Activated CD4-positive, alpha-beta T cell treated with anti-CD3 and anti-CD28 coated beads, Interleukin-2, amount 10 ng/mL, durations not matched to agents 24 days and 14 days (primary cell): ENCODE measurements at regions not wholly inside any gene's neighbourhood (a gene's known extent, or its start where the extent isn't known, plus 50 kb on each side); places are given as distances from the start of the nearest gene placed in this dataset.

Source experiments
- DNase-seq: peaks from one replicate; pipeline ENCODE4 v3.0.0; 2022
- H3K27ac Mint-ChIP-seq: one replicate; pipeline ENCODE4 v1.8.0; 2022; ENCODE audit warnings: mild to moderate bottlenecking, mixed read lengths
- H3K27me3 Mint-ChIP-seq: one replicate; pipeline ENCODE4 v1.8.0; 2022; ENCODE audit warnings: mixed read lengths
- H3K36me3 Mint-ChIP-seq: one replicate; pipeline ENCODE4 v1.8.0; 2022; ENCODE audit warnings: low read depth, mild to moderate bottlenecking, mixed read lengths
- H3K4me1 Mint-ChIP-seq: one replicate; pipeline ENCODE4 v1.8.0; 2021; ENCODE audit warnings: mixed read lengths
- H3K4me3 Mint-ChIP-seq: one replicate; pipeline ENCODE4 v1.8.0; 2022; ENCODE audit warnings: mild to moderate bottlenecking, moderate library complexity, mixed read lengths
- H3K9me3 Mint-ChIP-seq: one replicate; pipeline ENCODE4 v1.8.0; 2021; ENCODE audit warnings: mixed read lengths
- intact Hi-C: fragments of 100-400 bp; cut with micrococcal nuclease; formaldehyde crosslinking; loops from one replicate; pipeline ENCODE4 v1.15.1; 2023

DNA sequence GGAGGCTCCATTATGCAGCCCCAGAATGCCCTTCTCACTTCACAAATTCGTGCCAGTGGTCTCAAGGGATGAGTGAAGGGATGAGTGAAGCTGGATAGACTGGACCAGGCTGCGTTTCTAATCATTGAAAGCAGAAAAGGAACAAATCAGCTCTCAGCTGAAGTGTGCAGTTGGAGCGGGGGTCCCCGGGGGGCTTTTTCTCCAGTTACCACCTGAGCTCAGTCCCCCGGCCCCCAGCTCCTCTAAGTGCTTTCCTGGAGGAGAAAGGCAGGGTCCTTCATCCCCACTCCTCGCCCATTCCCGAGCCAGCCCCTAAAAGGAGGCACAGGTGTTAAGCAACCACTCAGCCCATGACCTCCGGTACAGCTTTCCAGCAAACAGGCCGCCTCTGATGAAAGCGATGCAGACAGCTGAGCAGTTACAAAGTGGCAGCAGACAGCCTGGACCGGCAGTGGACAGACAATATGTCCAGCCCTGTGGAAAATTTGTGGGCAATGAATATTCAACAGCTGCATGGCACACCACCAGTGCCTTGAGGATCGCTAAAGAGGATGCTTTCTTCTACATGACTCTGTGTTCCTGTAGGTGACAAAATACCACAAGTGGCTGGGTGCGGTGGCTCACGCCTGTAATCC lies 110.7 kb upstream of the UBL3 start:
- intact Hi-C loops, result no loop called here
- Mint-ChIP-seq H3K27me3 (no peaks in the 10 kb centered on the region), H3K4me3 (no peak overlapping the region), H3K9me3 (no peaks in the 10 kb centered on the region), H3K36me3 (no peaks in the 10 kb centered on the region), H3K4me1 (peaks cover 16% of the 10 kb centered on the region), H3K27ac (peak overlapping the region; percentile 43)
- DNase-seq, result no peak

DNA sequence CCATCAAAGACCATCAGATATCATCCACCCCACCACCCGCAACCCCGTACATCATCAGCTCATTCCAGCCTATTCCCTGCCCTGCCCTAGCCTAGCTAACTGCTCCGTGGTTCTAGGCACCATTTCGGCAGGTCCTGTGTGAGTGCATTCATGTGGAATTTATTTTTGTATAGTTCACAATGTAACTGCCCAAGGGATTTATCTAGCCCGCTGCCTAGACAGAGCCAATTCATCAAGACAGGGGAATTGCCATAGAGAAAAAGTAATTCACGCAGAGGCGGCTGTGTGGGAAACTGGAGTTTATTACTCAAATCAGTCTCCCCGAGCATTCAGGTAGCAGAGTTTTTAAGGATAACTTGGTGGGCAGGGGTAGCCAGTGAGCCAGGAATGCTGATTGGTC lies 109.2 kb upstream of the UBL3 start:
- H3K36me3 Mint-ChIP-seq, result peaks cover under 1% of the 10 kb centered on the region
- intact Hi-C loops, result no loop called here
- peaks cover under 1% of the 10 kb centered on the region for H3K9me3 Mint-ChIP-seq
- H3K4me3 Mint-ChIP-seq, result no peak overlapping the region
- peaks cover 22% of the 10 kb centered on the region for H3K4me1 Mint-ChIP-seq
- no peak for DNase-seq
- H3K27ac Mint-ChIP-seq, result no peak overlapping the region
- H3K27me3 Mint-ChIP-seq, result no peaks in the 10 kb centered on the region

- DNase-seq, result no peak
- intact Hi-C loops, result no loop called here
- Mint-ChIP-seq H3K4me1 (peaks cover 27% of the 10 kb centered on the region), H3K36me3 (peaks cover 3% of the 10 kb centered on the region), H3K27me3 (no peaks in the 10 kb centered on the region), H3K27ac (no peak overlapping the region), H3K9me3 (peaks cover 3% of the 10 kb centered on the region), H3K4me3 (no peak overlapping the region)
These were observed 108.7 kb upstream of the UBL3 start for GRCh38 chr13:29959086-29959485.

- Mint-ChIP-seq H3K27me3 (no peaks in the 10 kb centered on the region), H3K9me3 (peaks cover 3% of the 10 kb centered on the region), H3K4me3 (no peak overlapping the region), H3K4me1 (peaks cover 34% of the 10 kb centered on the region), H3K36me3 (peaks cover 3% of the 10 kb centered on the region), H3K27ac (no peak overlapping the region)
- intact Hi-C loops, result no loop called here
- no peak for DNase-seq
These were observed 108.1 kb upstream of the UBL3 start for GRCh38 chr13:29958476-29958875.

DNA sequence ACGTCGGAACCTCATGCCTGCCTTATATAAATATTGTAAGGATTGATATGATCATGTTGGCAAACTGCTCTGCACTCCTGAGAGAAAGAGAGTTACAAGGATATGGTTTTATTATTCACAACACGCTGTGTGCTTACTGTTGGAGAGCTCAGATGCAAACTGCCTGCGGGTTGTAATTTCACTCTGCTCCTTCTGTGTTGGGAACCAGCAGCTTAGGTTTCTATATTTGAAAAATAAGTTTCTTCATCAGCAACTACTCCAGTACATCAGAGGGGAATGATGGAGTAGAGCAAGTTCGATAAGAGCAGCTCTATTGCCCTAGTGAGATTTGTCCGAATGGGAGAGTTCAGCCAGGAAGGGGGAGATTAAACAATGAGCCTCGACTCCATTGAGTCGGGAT lies 106.9 kb upstream of the UBL3 start:
- H3K27me3 Mint-ChIP-seq, result no peaks in the 10 kb centered on the region
- peaks cover 3% of the 10 kb centered on the region for H3K36me3 Mint-ChIP-seq
- intact Hi-C loops, result no loop called here
- H3K27ac Mint-ChIP-seq, result no peak overlapping the region
- H3K4me1 Mint-ChIP-seq, result peaks cover 36% of the 10 kb centered on the region
- H3K9me3 Mint-ChIP-seq, result peaks cover 3% of the 10 kb centered on the region
- no peak overlapping the region for H3K4me3 Mint-ChIP-seq
- DNase-seq, result no peak

DNA sequence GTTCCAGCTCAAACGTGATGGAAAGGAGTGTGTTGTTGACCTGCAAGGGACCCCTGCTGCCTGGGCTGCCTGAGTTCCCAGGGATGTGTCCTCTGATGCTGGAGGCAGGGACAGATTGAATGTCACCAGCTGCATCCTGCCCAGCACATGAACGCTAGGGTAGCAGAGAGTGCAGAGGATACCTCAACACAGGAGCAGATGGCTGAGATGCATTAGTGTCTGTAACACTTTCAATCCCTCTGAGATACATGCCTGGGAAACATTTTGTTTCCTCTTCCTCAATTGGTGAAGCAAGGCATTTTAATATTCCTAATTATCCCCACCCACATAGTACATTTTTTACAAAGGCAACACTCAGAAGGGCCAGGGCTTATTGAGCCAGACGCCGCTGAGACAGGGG lies 106.4 kb upstream of the UBL3 start:
- peaks cover 3% of the 10 kb centered on the region for H3K36me3 Mint-ChIP-seq
- no peak for DNase-seq
- H3K4me3 Mint-ChIP-seq, result no peak overlapping the region
- H3K4me1 Mint-ChIP-seq, result peaks cover 37% of the 10 kb centered on the region
- H3K27ac Mint-ChIP-seq, result no peak overlapping the region
- intact Hi-C loops, result no loop called here
- H3K27me3 Mint-ChIP-seq, result no peaks in the 10 kb centered on the region
- peaks cover 3% of the 10 kb centered on the region for H3K9me3 Mint-ChIP-seq

DNA sequence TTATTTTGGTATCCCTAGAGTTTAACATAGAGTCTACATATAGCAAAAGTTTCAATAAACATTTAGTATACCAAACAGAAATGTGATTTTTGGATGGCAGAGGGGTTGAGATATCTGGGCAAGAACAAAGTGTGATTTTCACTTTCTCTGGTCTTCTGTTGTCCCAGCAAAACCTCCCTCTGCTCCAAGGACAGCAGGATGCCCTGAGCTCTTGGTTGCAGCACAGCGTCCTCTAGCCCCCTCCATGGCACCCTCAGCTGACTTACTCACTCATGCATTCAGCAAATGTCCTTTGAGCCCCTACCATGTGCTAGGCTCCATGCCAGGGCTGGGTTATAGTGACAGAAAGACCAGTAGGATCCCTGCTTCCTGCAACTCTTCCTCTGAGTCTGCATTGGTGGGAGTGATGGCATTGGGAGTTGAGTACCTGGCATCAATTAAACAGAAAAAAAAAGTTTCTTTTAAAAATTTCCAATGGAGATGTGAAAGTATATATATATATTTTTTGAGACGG lies 104.8 kb upstream of the UBL3 start:
- Mint-ChIP-seq H3K36me3 (peaks cover 3% of the 10 kb centered on the region), H3K27me3 (no peaks in the 10 kb centered on the region), H3K4me3 (peak overlapping the region; percentile 86), H3K9me3 (peaks cover 3% of the 10 kb centered on the region), H3K27ac (peak overlapping the region; percentile 9), H3K4me1 (peaks cover 34% of the 10 kb centered on the region)
- no peak for DNase-seq
- intact Hi-C loops, result loop anchor here (2.0 kb wide), 1 partner anchor 18 kb away; no protein-coding TSS in a partner anchor

DNA sequence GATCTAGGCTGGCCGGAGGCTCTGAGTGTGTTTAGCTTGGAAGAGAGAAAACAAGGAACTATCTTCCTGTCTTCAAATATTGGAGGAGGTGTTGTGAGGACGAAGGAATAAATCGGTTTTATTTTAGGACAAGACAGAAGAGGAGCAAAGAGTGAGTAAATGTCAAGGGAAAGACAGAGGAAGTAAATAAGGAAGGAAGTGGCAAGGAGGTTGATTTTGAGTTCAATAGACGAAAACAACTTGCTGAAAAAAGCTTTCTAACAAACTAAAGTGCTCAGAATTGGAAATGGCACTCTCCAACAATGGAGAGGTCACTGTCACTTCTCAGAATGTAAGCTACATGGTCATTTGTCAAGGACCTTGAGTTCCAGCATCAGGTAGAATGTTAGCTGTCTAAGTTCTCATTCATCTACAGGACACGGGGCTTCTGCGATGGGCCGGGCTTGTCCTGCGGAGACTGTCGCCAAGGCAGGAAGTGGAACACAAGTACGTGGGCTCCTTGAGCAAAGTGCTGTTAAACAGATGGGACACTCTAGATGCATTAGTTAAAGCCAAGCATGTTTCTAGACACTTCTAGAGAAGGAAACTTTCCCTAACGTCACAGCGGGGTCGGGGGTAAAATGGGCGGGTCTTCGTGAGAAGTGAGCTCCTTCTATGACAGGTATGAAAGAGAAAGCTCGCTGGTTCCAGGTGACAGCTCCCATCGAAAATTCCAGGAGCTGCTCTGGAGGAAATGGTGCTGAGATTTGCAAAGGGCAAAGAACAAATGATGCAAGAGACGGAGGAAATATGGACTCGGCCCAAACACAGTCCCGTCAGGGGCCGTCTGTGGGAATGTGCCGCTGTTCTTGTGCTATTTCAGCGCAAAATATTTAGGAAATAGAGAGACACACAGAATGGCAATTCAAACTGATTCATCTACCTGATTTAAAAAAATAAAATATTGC lies 103.9 kb upstream of the UBL3 start:
- intact Hi-C loops, result loop anchor here (2.0 kb wide), 1 partner anchor 18 kb away; no protein-coding TSS in a partner anchor
- peak; percentile 84 for DNase-seq
- H3K36me3 Mint-ChIP-seq, result peaks cover 3% of the 10 kb centered on the region
- peaks cover 7% of the 10 kb centered on the region for H3K27me3 Mint-ChIP-seq
- H3K9me3 Mint-ChIP-seq, result peaks cover 3% of the 10 kb centered on the region
- peak overlapping the region; percentile 96 for H3K27ac Mint-ChIP-seq
- peaks cover 35% of the 10 kb centered on the region for H3K4me1 Mint-ChIP-seq
- peak overlapping the region; percentile 86 for H3K4me3 Mint-ChIP-seq

DNA sequence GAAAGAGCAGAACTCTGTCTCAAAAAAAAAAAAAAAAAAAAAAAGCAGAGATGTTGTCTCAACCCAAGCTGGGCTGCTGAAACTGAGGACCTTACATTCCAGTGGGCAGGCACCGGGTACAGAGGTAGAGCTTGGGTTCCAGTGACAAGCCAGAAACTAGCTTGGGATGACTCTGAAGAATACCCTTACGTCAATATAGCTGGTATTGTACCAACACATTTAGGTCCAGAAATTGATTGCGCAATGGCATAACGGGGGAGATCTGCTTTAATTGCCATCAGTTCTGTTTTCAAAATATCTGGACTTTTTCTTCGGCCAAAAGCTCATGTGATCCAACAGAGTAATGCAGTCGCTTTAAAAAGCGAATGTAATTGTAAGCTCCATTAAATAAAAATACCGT lies 103.1 kb upstream of the UBL3 start:
- Mint-ChIP-seq H3K4me1 (peaks cover 33% of the 10 kb centered on the region), H3K9me3 (peaks cover 3% of the 10 kb centered on the region), H3K27me3 (peaks cover 7% of the 10 kb centered on the region), H3K27ac (no peak overlapping the region), H3K36me3 (peaks cover 3% of the 10 kb centered on the region), H3K4me3 (peak overlapping the region; percentile 86)
- intact Hi-C loops, result no loop called here
- no peak for DNase-seq

- H3K27me3 Mint-ChIP-seq, result peaks cover 7% of the 10 kb centered on the region
- intact Hi-C loops, result no loop called here
- peaks cover 3% of the 10 kb centered on the region for H3K9me3 Mint-ChIP-seq
- peaks cover 3% of the 10 kb centered on the region for H3K36me3 Mint-ChIP-seq
- DNase-seq, result no peak
- peaks cover 28% of the 10 kb centered on the region for H3K4me1 Mint-ChIP-seq
- H3K27ac Mint-ChIP-seq, result no peak overlapping the region
- no peak overlapping the region for H3K4me3 Mint-ChIP-seq
These were observed 101.8 kb upstream of the UBL3 start for GRCh38 chr13:29952245-29952644.

DNA sequence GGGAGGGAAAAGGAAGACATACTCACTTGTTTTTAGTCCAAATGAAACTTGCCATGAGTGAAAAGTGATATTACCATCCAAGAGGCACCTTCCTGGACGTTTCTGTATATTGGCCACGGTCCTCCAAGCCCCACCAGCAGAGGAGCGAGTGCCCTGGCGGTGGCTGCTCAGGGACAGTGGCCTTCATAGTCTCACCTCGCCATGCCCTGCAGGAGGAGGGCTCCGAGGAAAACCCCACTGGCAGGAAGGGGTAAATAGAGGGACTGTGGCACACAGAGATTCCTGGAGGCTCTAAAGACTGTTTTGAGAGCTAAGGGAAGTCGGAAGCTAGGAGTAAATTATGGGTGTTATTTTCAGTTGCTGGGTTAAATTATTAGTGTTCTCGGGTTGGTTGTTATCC lies 98.4 kb upstream of the UBL3 start:
- Mint-ChIP-seq H3K4me1 (peaks cover 9% of the 10 kb centered on the region), H3K36me3 (no peaks in the 10 kb centered on the region), H3K9me3 (no peaks in the 10 kb centered on the region), H3K27me3 (peaks cover 7% of the 10 kb centered on the region), H3K4me3 (no peak overlapping the region), H3K27ac (no peak overlapping the region)
- intact Hi-C loops, result no loop called here
- DNase-seq, result no peak

- Mint-ChIP-seq H3K9me3 (no peaks in the 10 kb centered on the region), H3K36me3 (no peaks in the 10 kb centered on the region), H3K27me3 (peaks cover 7% of the 10 kb centered on the region), H3K4me3 (no peak overlapping the region), H3K4me1 (peaks cover 4% of the 10 kb centered on the region), H3K27ac (no peak overlapping the region)
- intact Hi-C loops, result no loop called here
- DNase-seq, result no peak
These were observed 97.8 kb upstream of the UBL3 start for GRCh38 chr13:29948244-29948643.

DNA sequence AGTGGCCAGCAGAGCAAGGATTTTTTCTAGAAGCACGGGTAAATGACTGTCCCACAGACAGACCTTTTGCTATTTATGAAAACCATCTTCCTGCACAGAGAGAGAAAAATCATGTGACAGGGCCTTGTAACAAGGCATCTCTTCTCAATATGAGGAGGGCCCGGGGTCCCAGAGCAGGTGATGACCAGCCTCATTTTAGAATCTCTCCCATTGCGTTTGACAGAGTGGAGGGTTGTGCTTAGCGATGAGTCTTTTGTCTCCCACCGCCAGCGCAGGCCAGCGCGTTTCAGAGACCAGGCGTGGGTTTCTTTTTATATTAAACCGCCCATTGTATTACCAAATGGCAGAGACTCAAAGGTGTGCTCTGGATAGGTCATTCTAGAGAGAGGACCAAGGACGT lies 97.4 kb upstream of the UBL3 start:
- Mint-ChIP-seq H3K27ac (no peak overlapping the region), H3K36me3 (no peaks in the 10 kb centered on the region), H3K4me3 (no peak overlapping the region), H3K27me3 (peaks cover 7% of the 10 kb centered on the region), H3K9me3 (no peaks in the 10 kb centered on the region), H3K4me1 (peaks cover 4% of the 10 kb centered on the region)
- no peak for DNase-seq
- intact Hi-C loops, result no loop called here

GRCh38 chr13:29946093-29946492 lies 95.7 kb upstream of the UBL3 start:
- no peak overlapping the region for H3K27ac Mint-ChIP-seq
- DNase-seq, result no peak
- no peaks in the 10 kb centered on the region for H3K36me3 Mint-ChIP-seq
- H3K4me1 Mint-ChIP-seq, result peaks cover 2% of the 10 kb centered on the region
- intact Hi-C loops, result no loop called here
- H3K9me3 Mint-ChIP-seq, result no peaks in the 10 kb centered on the region
- H3K27me3 Mint-ChIP-seq, result peaks cover 8% of the 10 kb centered on the region
- H3K4me3 Mint-ChIP-seq, result no peak overlapping the region
